D721Med (cell line): ENCODE measurements at regions not wholly inside any gene's neighbourhood (a gene's known extent, or its start where the extent isn't known, plus 50 kb on each side); places are given as distances from the start of the nearest gene placed in this dataset.

ENCODE experiments used
- DNase-seq: peaks from one replicate; pipeline ENCODE4 v3.0.0; 2011; ENCODE audit warnings: low spot score; ENCODE audit not compliant: insufficient read length
- FAIRE-seq: peaks from 2 replicates; lab custom pipeline; 2011; peaks lifted over from hg19 to GRCh38; lab: Jason Lieb, UNC
- CTCF ChIP-seq: IDR thresholded peaks from 2 replicates; pipeline ENCODE4 v1.5.1; 2012; ENCODE audit warnings: mild to moderate bottlenecking, control low read depth; ENCODE audit not compliant: insufficient read depth; ENCODE audit errors: missing control alignments

- no peak for TF ChIP-seq CTCF
- FAIRE-seq: no peak
- DNase-seq: no peak
Measured at GRCh38 chr1:59243978-59244377, 52.9 kb upstream of the FGGY start.

DNA sequence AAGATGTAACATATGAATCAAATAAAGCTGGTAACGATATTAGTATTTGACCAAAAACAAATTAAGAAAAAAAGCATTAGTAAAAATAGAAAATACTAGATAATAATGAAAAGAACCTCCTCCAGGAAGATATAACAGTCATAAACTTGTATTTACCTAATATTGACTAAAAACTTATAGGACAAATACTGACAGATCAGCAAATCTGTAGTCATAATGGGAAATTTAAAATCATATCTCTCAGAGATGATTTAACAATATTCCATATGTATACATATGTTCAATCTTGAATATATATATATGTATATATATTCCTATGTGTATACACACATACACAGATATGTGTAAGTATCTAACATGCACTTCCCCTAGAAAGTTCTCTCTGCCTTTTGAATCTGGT is 52.0 kb upstream of the FGGY start:
- no peak for DNase-seq
- FAIRE-seq: no peak
- TF ChIP-seq CTCF: no peak
